Activated T-cell treated with anti-CD3 and anti-CD28 coated beads, Interleukin-2, amount 50 U/mL, for 72 hours (primary cell): ENCODE measurements at regions not wholly inside any gene's neighbourhood (a gene's known extent, or its start where the extent isn't known, plus 50 kb on each side); places are given as distances from the start of the nearest gene placed in this dataset.

Source experiments
- ATAC-seq, 2 donors: fragments of 150-1000 bp; cut with Tn5 transposase; replicated peaks in 1 of 2; 2 replicates each; pipeline ENCODE4 v1.10.0; 2021; ENCODE audit warnings: moderate library complexity in 2 of 2, mild to moderate bottlenecking in 1 of 2
- DNase-seq, 2 donors: peaks; one replicate each; pipeline ENCODE4 v3.0.0; 2021 to 2022; ENCODE audit warnings: mixed read lengths in 1 of 2
- H3K27ac Mint-ChIP-seq: one replicate; pipeline ENCODE4 v1.8.0; 2022; ENCODE audit warnings: mild to moderate bottlenecking, moderate library complexity, mixed read lengths
- H3K27me3 Mint-ChIP-seq: one replicate; pipeline ENCODE4 v1.8.0; 2022; ENCODE audit warnings: low read depth, mixed read lengths
- H3K36me3 Mint-ChIP-seq, 2 donors: one replicate each; pipeline ENCODE4 v1.8.0; 2022; ENCODE audit warnings: mixed read lengths in 2 of 2, mild to moderate bottlenecking in 1 of 2; ENCODE audit not compliant: insufficient read depth in 2 of 2
- H3K4me1 Mint-ChIP-seq: one replicate; pipeline ENCODE4 v1.8.0; 2022; ENCODE audit warnings: low read depth, mixed read lengths
- H3K4me3 Mint-ChIP-seq, 2 donors: one replicate each; pipeline ENCODE4 v1.8.0; 2022; ENCODE audit warnings: mild to moderate bottlenecking in 2 of 2, mixed read lengths in 2 of 2, moderate library complexity in 2 of 2
- H3K9me3 Mint-ChIP-seq, 2 donors: one replicate each; pipeline ENCODE4 v1.8.0; 2022; ENCODE audit warnings: mixed read lengths in 2 of 2

DNA sequence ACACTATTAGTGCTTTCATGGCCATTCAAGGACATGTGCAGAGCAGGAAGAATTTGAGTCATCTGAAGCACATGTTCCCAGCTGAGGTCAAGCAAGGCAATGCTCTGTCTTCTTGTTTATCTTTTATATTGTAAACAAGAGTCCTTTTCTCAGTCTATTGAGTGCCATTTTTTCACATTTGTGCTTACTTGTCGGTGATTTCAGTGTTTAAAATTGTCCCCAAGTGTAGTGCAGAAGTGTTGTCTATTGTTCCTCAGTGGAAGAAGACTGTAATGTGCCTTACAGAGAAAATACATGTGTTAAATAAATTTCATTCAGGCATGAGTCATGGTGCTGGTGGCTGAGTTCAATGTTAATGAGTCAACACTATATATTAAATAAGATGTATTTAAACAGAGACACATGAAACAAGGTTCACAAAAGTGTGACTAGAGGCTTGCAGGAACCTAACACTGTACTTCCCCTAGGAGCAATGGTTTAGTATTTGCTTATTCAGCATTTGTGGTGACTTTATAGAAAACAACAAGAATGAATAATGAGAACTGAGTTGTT is 391.1 kb downstream of the LRIG3 start:
- no peaks in the 10 kb centered on the region for H3K4me1 Mint-ChIP-seq
- no peaks in the 10 kb centered on the region for H3K36me3 Mint-ChIP-seq
- no peak overlapping the region for H3K4me3 Mint-ChIP-seq
- DNase-seq (no peak), ATAC-seq (no peak)
- H3K9me3 Mint-ChIP-seq: no peaks in the 10 kb centered on the region
- H3K27me3 Mint-ChIP-seq: peaks cover 4% of the 10 kb centered on the region
- no peak overlapping the region for H3K27ac Mint-ChIP-seq

- Mint-ChIP-seq H3K27me3 (peaks cover 4% of the 10 kb centered on the region), H3K27ac (no peak overlapping the region), H3K4me3 (no peak overlapping the region), H3K4me1 (no peaks in the 10 kb centered on the region), H3K9me3 (no peaks in the 10 kb centered on the region), H3K36me3 (no peaks in the 10 kb centered on the region)
- ATAC-seq: no peak
- no peak for DNase-seq
Measured at GRCh38 chr12:58529897-58530741, 390.2 kb downstream of the LRIG3 start.

GRCh38 chr12:58530742-58531062 is 389.6 kb downstream of the LRIG3 start:
- ATAC-seq: no peak
- Mint-ChIP-seq H3K27me3 (peaks cover 4% of the 10 kb centered on the region), H3K27ac (no peak overlapping the region), H3K9me3 (no peaks in the 10 kb centered on the region), H3K4me1 (no peaks in the 10 kb centered on the region), H3K36me3 (no peaks in the 10 kb centered on the region), H3K4me3 (no peak overlapping the region)
- no peak for DNase-seq

DNA sequence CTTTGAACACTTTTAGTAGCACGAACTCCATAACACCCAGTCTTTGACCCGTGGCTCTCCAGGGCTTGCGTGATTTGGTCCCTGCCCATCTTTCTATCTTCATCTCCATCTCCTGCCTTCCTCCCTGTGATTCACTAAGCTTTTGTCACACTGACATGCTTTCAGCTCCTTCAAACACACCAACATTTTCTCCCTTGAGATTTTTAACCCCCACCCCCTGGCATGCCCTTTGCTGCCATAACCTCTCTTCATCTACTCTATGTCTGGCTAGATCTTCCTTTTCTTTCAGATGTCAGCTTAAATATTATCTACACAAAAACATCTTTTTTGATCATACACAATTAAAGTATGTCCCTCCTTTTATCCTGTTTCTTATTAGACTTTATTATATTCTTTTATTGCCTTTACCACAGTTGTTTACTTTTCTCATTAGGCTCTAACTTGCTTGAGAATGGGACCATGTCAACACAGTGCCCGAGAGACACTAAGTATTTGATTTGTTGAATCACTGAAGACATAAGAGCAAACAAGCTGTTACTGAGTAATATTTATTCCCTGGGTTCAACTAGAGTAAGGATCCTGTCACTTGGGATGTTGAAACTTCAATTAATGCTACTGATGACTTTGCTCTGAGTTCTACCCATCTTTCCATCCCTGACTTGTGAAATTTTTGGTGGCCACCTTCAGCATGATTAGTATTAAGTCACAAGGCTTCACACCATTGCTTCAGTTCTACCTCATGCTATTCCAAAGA is 387.3 kb downstream of the LRIG3 start:
- H3K36me3 Mint-ChIP-seq: no peaks in the 10 kb centered on the region
- no peaks in the 10 kb centered on the region for H3K9me3 Mint-ChIP-seq
- no peaks in the 10 kb centered on the region for H3K4me1 Mint-ChIP-seq
- DNase-seq (no peak), ATAC-seq (no peak)
- no peak overlapping the region for H3K27ac Mint-ChIP-seq
- no peak overlapping the region for H3K4me3 Mint-ChIP-seq
- no peaks in the 10 kb centered on the region for H3K27me3 Mint-ChIP-seq

DNA sequence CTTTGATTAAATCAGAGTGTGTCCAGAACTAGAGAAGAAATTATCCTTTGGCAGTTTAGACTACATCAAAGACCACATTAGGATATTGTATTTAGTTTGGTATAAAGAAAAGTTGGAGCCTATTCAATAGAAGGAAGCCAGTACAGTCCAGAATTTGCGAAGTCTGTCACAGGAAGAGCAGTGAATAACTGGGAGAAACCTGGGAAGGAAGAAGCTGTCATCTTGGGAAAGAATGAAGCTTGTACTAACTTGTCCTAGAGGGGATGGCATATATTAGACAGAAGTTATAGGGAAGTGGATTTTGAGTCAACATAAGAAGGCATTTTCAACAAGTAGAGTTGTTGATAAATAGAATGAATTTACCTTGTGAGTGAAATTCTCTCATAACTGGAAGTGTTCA is 386.7 kb downstream of the LRIG3 start:
- no peaks in the 10 kb centered on the region for H3K27me3 Mint-ChIP-seq
- no peak overlapping the region for H3K4me3 Mint-ChIP-seq
- ATAC-seq: no peak
- no peak for DNase-seq
- H3K36me3 Mint-ChIP-seq: no peaks in the 10 kb centered on the region
- no peaks in the 10 kb centered on the region for H3K9me3 Mint-ChIP-seq
- H3K4me1 Mint-ChIP-seq: no peaks in the 10 kb centered on the region
- H3K27ac Mint-ChIP-seq: no peak overlapping the region

DNA sequence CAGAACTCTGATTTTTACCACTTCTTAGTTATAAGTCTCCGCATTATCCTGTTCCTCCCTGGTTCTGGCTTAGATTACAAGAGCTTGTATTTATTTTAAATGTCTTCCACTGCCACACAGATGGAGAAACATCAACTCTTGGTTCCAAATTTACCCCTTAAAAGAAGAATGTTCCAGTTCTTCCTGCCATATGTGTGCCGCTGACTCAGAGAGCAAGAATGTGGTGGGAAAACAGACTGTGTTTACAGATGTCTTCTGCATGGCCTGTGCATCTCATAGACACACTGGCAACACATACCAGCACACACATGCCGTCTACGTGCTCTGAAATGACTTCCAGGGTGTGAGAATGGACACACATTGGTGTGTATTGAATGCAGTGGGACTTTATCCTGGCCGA is 383.0 kb downstream of the LRIG3 start:
- no peak overlapping the region for H3K27ac Mint-ChIP-seq
- H3K27me3 Mint-ChIP-seq: no peaks in the 10 kb centered on the region
- DNase-seq: no peak
- no peaks in the 10 kb centered on the region for H3K9me3 Mint-ChIP-seq
- H3K36me3 Mint-ChIP-seq: no peaks in the 10 kb centered on the region
- ATAC-seq: no peak
- no peaks in the 10 kb centered on the region for H3K4me1 Mint-ChIP-seq
- no peak overlapping the region for H3K4me3 Mint-ChIP-seq

DNA sequence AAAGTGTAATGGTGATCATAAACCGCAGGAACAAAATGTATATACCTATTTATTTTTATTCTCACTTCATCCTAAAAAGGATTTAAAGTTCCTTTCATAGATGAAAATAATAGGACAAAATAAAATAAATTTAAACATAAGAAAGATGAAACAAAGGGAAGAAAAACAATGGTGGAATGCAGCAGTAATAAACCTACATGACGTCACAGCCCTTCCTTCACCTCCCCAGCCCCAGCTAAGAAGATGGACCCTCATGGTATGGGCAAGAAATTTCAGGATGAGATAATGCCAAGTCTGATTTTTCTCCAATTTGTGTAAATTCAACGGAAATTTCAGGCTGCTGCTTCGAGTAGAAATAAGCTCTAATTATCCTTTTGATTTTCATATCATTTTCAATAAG is 381.0 kb downstream of the LRIG3 start:
- Mint-ChIP-seq H3K4me1 (no peaks in the 10 kb centered on the region), H3K27ac (no peak overlapping the region), H3K27me3 (no peaks in the 10 kb centered on the region), H3K4me3 (no peak overlapping the region), H3K9me3 (peaks cover 0 to 1% of the 10 kb centered on the region in 2 donors), H3K36me3 (no peaks in the 10 kb centered on the region)
- no peak for DNase-seq
- ATAC-seq: no peak

DNA sequence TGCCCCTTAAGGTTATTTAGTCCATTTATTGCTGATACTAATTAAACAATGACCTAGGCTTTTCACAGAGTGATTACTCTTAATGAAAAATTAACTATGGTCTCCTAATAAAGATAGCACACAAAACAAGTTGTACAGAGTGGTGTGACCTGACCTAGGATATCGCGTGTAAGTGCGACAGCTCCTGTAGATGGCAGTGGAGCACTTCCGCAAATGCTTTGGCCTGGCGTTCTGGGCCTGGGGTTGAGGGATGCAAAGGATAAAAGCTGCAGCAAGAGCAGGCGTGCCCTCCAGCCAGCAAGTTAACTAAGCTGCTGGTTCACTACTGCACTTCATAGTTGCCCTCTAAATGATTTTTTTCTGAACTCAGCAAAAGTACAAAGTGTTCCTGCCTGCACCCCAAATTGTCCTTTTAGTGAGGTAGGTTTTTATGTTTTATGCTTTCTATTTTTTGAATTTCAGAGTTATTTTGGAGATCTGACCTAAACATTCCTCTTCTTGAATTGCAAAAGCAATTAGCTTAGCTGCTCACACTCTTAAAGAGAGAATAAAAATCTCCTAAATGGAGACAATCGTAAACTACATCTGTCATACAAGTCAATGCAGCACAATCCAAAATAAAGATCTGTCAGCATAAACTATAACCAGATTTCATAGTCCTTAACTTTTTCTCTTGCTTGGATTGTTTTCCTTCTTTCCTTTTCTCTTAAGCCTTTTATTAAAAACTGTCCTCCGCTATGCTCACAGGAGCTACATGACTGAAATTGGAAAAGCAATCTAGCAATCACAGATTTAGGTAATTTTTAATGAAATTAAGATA is 379.6 kb downstream of the LRIG3 start:
- H3K9me3 Mint-ChIP-seq: peaks cover 0 to 1% of the 10 kb centered on the region in 2 donors
- no peaks in the 10 kb centered on the region for H3K4me1 Mint-ChIP-seq
- H3K27me3 Mint-ChIP-seq: no peaks in the 10 kb centered on the region
- H3K36me3 Mint-ChIP-seq: no peaks in the 10 kb centered on the region
- DNase-seq: peak; percentile 13 to 35
- H3K27ac Mint-ChIP-seq: no peak overlapping the region
- no peak for ATAC-seq
- H3K4me3 Mint-ChIP-seq: no peak overlapping the region

- ATAC-seq (no peak), DNase-seq (no peak)
- H3K27me3 Mint-ChIP-seq: no peaks in the 10 kb centered on the region
- H3K4me1 Mint-ChIP-seq: no peaks in the 10 kb centered on the region
- no peak overlapping the region for H3K27ac Mint-ChIP-seq
- H3K9me3 Mint-ChIP-seq: peaks cover 0 to 1% of the 10 kb centered on the region in 2 donors
- no peaks in the 10 kb centered on the region for H3K36me3 Mint-ChIP-seq
- no peak overlapping the region for H3K4me3 Mint-ChIP-seq
Measured at GRCh38 chr12:58541300-58541690, 379.0 kb downstream of the LRIG3 start.

DNA sequence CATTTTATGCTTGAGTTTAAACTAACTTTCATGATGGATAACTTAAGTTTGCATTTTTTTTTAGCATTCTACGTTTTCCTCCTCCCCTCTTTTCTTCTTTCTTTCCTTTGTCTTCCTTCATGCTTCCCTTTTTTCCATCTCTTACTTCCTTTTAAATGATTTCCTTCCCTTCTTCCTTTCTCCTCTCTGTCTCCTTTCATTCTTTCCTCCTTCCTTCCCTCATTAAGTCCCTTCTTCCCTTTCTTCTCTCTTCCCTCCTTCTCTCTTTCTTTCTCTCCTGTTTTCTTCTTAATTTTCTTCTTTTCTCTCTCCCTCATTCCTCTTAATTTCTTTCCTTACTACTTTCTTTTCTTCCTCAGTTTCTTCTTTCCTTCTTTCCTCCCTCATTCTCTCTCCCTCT is 376.0 kb downstream of the LRIG3 start:
- Mint-ChIP-seq H3K4me1 (no peaks in the 10 kb centered on the region), H3K27me3 (no peaks in the 10 kb centered on the region), H3K27ac (no peak overlapping the region), H3K4me3 (no peak overlapping the region), H3K36me3 (no peaks in the 10 kb centered on the region), H3K9me3 (peaks cover 0 to 1% of the 10 kb centered on the region in 2 donors)
- ATAC-seq: no peak
- no peak for DNase-seq

DNA sequence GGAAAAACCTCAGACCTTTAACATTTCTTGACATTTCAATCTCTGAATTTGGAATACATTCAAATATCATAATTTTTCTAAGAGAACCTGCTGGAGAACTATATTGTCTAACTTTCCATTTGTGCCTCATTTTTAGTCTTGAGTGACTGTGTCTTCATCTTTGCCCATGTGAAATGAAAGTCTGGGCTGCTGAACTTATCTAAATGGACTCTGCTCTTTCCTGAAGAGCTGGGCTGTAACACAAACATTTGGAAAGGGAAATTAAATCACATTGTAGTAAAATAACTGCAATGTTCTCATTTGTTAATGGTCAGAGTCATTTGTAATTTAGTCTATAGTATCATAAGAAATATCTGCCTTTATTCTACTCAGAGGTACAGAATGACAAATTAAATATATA is 373.1 kb downstream of the LRIG3 start:
- ATAC-seq: no peak
- H3K4me1 Mint-ChIP-seq: no peaks in the 10 kb centered on the region
- no peaks in the 10 kb centered on the region for H3K27me3 Mint-ChIP-seq
- H3K36me3 Mint-ChIP-seq: no peaks in the 10 kb centered on the region
- peaks cover 0 to 1% of the 10 kb centered on the region in 2 donors for H3K9me3 Mint-ChIP-seq
- H3K4me3 Mint-ChIP-seq: no peak overlapping the region
- DNase-seq: no peak
- no peak overlapping the region for H3K27ac Mint-ChIP-seq

GRCh38 chr12:58548801-58549200 is 371.5 kb downstream of the LRIG3 start:
- no peaks in the 10 kb centered on the region for H3K4me1 Mint-ChIP-seq
- no peak overlapping the region for H3K4me3 Mint-ChIP-seq
- no peak for DNase-seq
- H3K9me3 Mint-ChIP-seq: no peaks in the 10 kb centered on the region
- H3K27ac Mint-ChIP-seq: no peak overlapping the region
- H3K27me3 Mint-ChIP-seq: no peaks in the 10 kb centered on the region
- no peaks in the 10 kb centered on the region for H3K36me3 Mint-ChIP-seq
- no peak for ATAC-seq
